Liver (tissue), 8 donors: ENCODE measurements at regions not wholly inside any gene's neighbourhood (a gene's known extent, or its start where the extent isn't known, plus 50 kb on each side); places are given as distances from the start of the nearest gene placed in this dataset.

Source experiments
- DNase-seq: peaks from one replicate; pipeline ENCODE4 v3.0.0-alpha.2; 2017; ENCODE audit warnings: low spot score
- H3K27ac ChIP-seq, 2 donors: one replicate each; pipeline ENCODE4 v1.7.0; 2013; ENCODE audit warnings: inconsistent platforms in 2 of 2, low read length in 2 of 2, control low read depth in 1 of 2, low read depth in 1 of 2, mild to moderate bottlenecking in 1 of 2
- H3K27me3 ChIP-seq, 4 donors: one replicate each; pipeline versions ENCODE4 v1.6.1 to v1.7.0; 2013; ENCODE audit warnings: low read length in 3 of 4, inconsistent platforms in 1 of 4, mild to moderate bottlenecking in 1 of 4, moderate library complexity in 1 of 4; ENCODE audit not compliant: control insufficient read depth in 4 of 4, insufficient read depth in 4 of 4
- H3K36me3 ChIP-seq, 4 donors: one replicate each; pipeline versions ENCODE4 v1.6.1 to v1.7.0; 2013; ENCODE audit warnings: low read length in 3 of 4, mild to moderate bottlenecking in 3 of 4, low read depth in 1 of 4, moderate library complexity in 1 of 4; ENCODE audit not compliant: control insufficient read depth in 4 of 4, insufficient read depth in 3 of 4
- H3K4me1 ChIP-seq, 4 donors: one replicate each; pipeline versions ENCODE4 v1.6.1 to v1.7.0; 2013; ENCODE audit warnings: low read length in 3 of 4, mild to moderate bottlenecking in 3 of 4, moderate library complexity in 1 of 4; ENCODE audit not compliant: control insufficient read depth in 4 of 4, insufficient read depth in 4 of 4
- H3K4me3 ChIP-seq, 3 donors: one replicate each; pipeline versions ENCODE4 v1.6.1 to v1.7.0; 2013; ENCODE audit warnings: low read length in 3 of 3, control low read depth in 1 of 3, low read depth in 1 of 3, mild to moderate bottlenecking in 1 of 3
- H3K9ac ChIP-seq, 2 donors: one replicate each; pipeline ENCODE4 v1.7.0; 2013; ENCODE audit warnings: low read length in 2 of 2, mild to moderate bottlenecking in 2 of 2, moderate library complexity in 2 of 2, control low read depth in 1 of 2, low read depth in 1 of 2
- H3K9me3 ChIP-seq, 4 donors: one replicate each; pipeline versions ENCODE4 v1.6.1 to v1.7.0; 2013; ENCODE audit warnings: low read length in 3 of 4; ENCODE audit not compliant: control insufficient read depth in 4 of 4
- FOXA1 ChIP-seq: IDR thresholded peaks from 2 replicates; pipeline ENCODE4 v1.6.1; 2016; ENCODE audit warnings: antibody characterized with exemption
- GABPA ChIP-seq, 2 donors: IDR thresholded peaks in 1 of 2; conservative IDR thresholded peaks in 1 of 2; 2 replicates each; pipeline ENCODE4 v1.6.1; 2016; ENCODE audit warnings: antibody characterized with exemption in 2 of 2, mild to moderate bottlenecking in 1 of 2, moderate library complexity in 1 of 2
- HNF4A ChIP-seq, 2 donors: conservative IDR thresholded peaks; 2 replicates each; pipeline ENCODE4 v1.6.1; 2016; ENCODE audit warnings: antibody characterized with exemption in 2 of 2, mild to moderate bottlenecking in 2 of 2
- HNF4G ChIP-seq: IDR thresholded peaks from 2 replicates; pipeline ENCODE4 v1.6.1; 2016; ENCODE audit warnings: antibody characterized with exemption
- JUND ChIP-seq, 2 donors: IDR thresholded peaks; 2 replicates each; pipeline ENCODE4 v1.6.1; 2016; ENCODE audit warnings: antibody characterized with exemption in 2 of 2
- RAD21 ChIP-seq, 2 donors: IDR thresholded peaks; 2 replicates each; pipeline ENCODE4 v1.6.1; 2016; ENCODE audit warnings: antibody characterized with exemption in 2 of 2, mild to moderate bottlenecking in 2 of 2
- RXRA ChIP-seq, 2 donors: IDR thresholded peaks; 2 replicates each; pipeline ENCODE4 v1.6.1; 2017 to 2018; ENCODE audit warnings: antibody characterized with exemption in 2 of 2, mild to moderate bottlenecking in 1 of 2
- TAF1 ChIP-seq: conservative IDR thresholded peaks from 2 replicates; pipeline ENCODE4 v1.6.1; 2016; ENCODE audit warnings: antibody characterized with exemption, mild to moderate bottlenecking
- YY1 ChIP-seq: IDR thresholded peaks from 2 replicates; pipeline ENCODE4 v1.6.1; 2016; ENCODE audit warnings: antibody characterized with exemption, mild to moderate bottlenecking
- WGBS: extraction: QIAGEN DNeasy Blood & Tissue Kit; methylation state at CpG from one replicate; pipeline ENCODE4 v1.1.7; 2013; 5-methylcytosine and 5-hydroxymethylcytosine counted together
- TF ChIP-seq, protein P1 (sequence below): IDR thresholded peaks from 2 replicates; pipeline ENCODE4 v1.6.1; 2016; ENCODE audit warnings: antibody characterized with exemption
- TF ChIP-seq, protein P2 (sequence below): IDR thresholded peaks from 2 replicates; pipeline ENCODE4 v1.6.1; 2016; ENCODE audit warnings: antibody characterized with exemption
- TF ChIP-seq, protein P3 (sequence below): IDR thresholded peaks from 2 replicates; pipeline ENCODE4 v1.6.1; 2016; ENCODE audit warnings: antibody characterized with exemption, mild to moderate bottlenecking
- TF ChIP-seq, protein P4 (sequence below): fragments of 150-350 bp; IDR thresholded peaks from 2 replicates; pipeline ENCODE4 v1.5.1; 2017; ENCODE audit warnings: improper control_type of control experiment, low read depth, low read length; ENCODE audit not compliant: missing input control
- donor health status: healthy.
- donor health status: healthy.
- donor health status: healthy.
- donor health status: healthy.
- donor health status: healthy.

DNA sequence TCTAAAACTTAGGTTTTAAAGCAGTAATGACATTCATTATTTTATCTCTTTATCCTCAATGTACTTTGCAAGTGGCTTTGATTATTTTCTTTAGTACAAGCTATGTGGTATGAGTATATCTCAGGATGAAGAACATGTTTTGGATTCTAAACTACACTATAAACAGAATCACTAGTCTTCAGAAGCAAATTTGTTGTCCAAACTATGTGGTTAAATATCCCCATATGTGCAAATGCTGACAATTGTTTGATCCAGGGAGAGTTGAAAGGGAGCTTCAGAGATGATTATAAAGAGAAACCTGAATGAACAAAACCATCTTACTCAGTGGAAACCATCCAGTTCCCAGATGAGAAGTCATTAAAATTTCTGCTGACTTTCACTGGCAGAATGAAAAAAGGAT, 179.3 kb downstream of the MDFIC start:
- H3K9ac ChIP-seq, result no peak overlapping the region
- H3K27me3 ChIP-seq, result no peaks in the 10 kb centered on the region
- no peaks in the 10 kb centered on the region for H3K36me3 ChIP-seq
- H3K9me3 ChIP-seq, result no peaks in the 10 kb centered on the region
- H3K4me1 ChIP-seq, result no peaks in the 10 kb centered on the region
- H3K27ac ChIP-seq, result no peak overlapping the region
- TF ChIP-seq, protein P1, sequence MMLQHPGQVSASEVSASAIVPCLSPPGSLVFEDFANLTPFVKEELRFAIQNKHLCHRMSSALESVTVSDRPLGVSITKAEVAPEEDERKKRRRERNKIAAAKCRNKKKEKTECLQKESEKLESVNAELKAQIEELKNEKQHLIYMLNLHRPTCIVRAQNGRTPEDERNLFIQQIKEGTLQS, result no peak
- TF ChIP-seq HNF4G, result no peak
- TF ChIP-seq FOXA1, result no peak
- no peak overlapping the region for H3K4me3 ChIP-seq
- no peak for DNase-seq

DNA sequence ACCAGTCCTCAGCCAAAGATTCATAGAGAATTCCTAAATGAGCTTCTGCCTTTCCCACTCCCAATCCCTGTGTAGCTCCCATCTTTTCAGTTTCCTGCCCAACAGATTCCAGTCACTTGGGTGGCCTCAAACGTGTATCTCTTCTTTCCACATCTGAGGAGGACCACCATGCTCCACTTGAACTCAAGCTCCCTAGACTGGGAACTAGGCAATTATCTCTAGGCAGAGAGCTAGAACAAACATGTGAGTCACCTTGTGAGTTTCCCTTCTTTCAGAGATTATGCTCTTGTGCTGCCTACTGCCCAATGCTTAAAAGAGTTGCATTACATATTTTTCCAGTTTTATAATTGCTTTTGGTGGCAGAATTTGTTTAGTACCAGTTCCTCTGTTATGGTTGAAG, 178.0 kb downstream of the MDFIC start:
- Histone ChIP-seq H3K27ac (no peak overlapping the region), H3K9ac (no peak overlapping the region), H3K36me3 (no peaks in the 10 kb centered on the region), H3K27me3 (no peaks in the 10 kb centered on the region), H3K9me3 (no peaks in the 10 kb centered on the region), H3K4me1 (no peaks in the 10 kb centered on the region), H3K4me3 (no peak overlapping the region)
- no peak for DNase-seq
- WGBS, result 67% methylated on average over 1 of the region's 1 CpG
- TF ChIP-seq YY1 (no peak), GABPA (IDR thresholded peaks at IDR 0.05 in 1 of 2, conservative IDR thresholded peaks at IDR 0.05 in 1 of 2) (no peak), JUND (IDR thresholded peaks at IDR 0.05) (peak in 1 of 2 donors; percentile 68), RXRA (IDR thresholded peaks at IDR 0.05) (peak in 1 of 2 donors; percentile 6), HNF4A (conservative IDR thresholded peaks at IDR 0.05) (no peak), HNF4G (no peak), RAD21 (IDR thresholded peaks at IDR 0.05) (peak in 1 of 2 donors; percentile 27), TAF1 (no peak), FOXA1 (no peak)
- TF ChIP-seq, protein P2, sequence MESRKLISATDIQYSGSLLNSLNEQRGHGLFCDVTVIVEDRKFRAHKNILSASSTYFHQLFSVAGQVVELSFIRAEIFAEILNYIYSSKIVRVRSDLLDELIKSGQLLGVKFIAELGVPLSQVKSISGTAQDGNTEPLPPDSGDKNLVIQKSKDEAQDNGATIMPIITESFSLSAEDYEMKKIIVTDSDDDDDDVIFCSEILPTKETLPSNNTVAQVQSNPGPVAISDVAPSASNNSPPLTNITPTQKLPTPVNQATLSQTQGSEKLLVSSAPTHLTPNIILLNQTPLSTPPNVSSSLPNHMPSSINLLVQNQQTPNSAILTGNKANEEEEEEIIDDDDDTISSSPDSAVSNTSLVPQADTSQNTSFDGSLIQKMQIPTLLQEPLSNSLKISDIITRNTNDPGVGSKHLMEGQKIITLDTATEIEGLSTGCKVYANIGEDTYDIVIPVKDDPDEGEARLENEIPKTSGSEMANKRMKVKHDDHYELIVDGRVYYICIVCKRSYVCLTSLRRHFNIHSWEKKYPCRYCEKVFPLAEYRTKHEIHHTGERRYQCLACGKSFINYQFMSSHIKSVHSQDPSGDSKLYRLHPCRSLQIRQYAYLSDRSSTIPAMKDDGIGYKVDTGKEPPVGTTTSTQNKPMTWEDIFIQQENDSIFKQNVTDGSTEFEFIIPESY, result no peak
- TF ChIP-seq, protein P3, sequence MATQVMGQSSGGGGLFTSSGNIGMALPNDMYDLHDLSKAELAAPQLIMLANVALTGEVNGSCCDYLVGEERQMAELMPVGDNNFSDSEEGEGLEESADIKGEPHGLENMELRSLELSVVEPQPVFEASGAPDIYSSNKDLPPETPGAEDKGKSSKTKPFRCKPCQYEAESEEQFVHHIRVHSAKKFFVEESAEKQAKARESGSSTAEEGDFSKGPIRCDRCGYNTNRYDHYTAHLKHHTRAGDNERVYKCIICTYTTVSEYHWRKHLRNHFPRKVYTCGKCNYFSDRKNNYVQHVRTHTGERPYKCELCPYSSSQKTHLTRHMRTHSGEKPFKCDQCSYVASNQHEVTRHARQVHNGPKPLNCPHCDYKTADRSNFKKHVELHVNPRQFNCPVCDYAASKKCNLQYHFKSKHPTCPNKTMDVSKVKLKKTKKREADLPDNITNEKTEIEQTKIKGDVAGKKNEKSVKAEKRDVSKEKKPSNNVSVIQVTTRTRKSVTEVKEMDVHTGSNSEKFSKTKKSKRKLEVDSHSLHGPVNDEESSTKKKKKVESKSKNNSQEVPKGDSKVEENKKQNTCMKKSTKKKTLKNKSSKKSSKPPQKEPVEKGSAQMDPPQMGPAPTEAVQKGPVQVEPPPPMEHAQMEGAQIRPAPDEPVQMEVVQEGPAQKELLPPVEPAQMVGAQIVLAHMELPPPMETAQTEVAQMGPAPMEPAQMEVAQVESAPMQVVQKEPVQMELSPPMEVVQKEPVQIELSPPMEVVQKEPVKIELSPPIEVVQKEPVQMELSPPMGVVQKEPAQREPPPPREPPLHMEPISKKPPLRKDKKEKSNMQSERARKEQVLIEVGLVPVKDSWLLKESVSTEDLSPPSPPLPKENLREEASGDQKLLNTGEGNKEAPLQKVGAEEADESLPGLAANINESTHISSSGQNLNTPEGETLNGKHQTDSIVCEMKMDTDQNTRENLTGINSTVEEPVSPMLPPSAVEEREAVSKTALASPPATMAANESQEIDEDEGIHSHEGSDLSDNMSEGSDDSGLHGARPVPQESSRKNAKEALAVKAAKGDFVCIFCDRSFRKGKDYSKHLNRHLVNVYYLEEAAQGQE, result no peak
- TF ChIP-seq, protein P4, sequence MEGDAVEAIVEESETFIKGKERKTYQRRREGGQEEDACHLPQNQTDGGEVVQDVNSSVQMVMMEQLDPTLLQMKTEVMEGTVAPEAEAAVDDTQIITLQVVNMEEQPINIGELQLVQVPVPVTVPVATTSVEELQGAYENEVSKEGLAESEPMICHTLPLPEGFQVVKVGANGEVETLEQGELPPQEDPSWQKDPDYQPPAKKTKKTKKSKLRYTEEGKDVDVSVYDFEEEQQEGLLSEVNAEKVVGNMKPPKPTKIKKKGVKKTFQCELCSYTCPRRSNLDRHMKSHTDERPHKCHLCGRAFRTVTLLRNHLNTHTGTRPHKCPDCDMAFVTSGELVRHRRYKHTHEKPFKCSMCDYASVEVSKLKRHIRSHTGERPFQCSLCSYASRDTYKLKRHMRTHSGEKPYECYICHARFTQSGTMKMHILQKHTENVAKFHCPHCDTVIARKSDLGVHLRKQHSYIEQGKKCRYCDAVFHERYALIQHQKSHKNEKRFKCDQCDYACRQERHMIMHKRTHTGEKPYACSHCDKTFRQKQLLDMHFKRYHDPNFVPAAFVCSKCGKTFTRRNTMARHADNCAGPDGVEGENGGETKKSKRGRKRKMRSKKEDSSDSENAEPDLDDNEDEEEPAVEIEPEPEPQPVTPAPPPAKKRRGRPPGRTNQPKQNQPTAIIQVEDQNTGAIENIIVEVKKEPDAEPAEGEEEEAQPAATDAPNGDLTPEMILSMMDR, result no peak
